Neuronal stem cell (in vitro differentiated cells): ENCODE measurements at regions not wholly inside any gene's neighbourhood (a gene's known extent, or its start where the extent isn't known, plus 50 kb on each side); places are given as distances from the start of the nearest gene placed in this dataset.

Experiments used
- DNase-seq: peaks from one replicate; pipeline ENCODE4 v3.0.0-alpha.2; 2013; ENCODE audit warnings: low spot score
- H2AFZ ChIP-seq: one replicate; pipeline ENCODE4 v1.6.1; 2013; ENCODE audit warnings: mild to moderate bottlenecking, low read length, inconsistent platforms
- H2AK5ac ChIP-seq: 2 replicates; pipeline ENCODE4 v1.6.1; 2013; ENCODE audit warnings: low read depth, mild to moderate bottlenecking, inconsistent platforms, low read length, moderate library complexity, mixed read lengths
- H2BK120ac ChIP-seq: 2 replicates; pipeline ENCODE4 v1.6.1; 2013; ENCODE audit warnings: low read depth, mild to moderate bottlenecking, inconsistent platforms, low read length, moderate library complexity, mixed read lengths
- H2BK12ac ChIP-seq: one replicate; pipeline ENCODE4 v1.6.1; 2013; ENCODE audit warnings: low read length, inconsistent platforms
- H2BK15ac ChIP-seq: 2 replicates; pipeline ENCODE4 v1.6.1; 2013; ENCODE audit warnings: mild to moderate bottlenecking, low read length, inconsistent platforms, mixed read lengths
- H2BK5ac ChIP-seq: one replicate; pipeline ENCODE4 v1.6.1; 2013; ENCODE audit warnings: inconsistent platforms, mild to moderate bottlenecking, low read length, moderate library complexity
- H3K14ac ChIP-seq: one replicate; pipeline ENCODE4 v1.6.1; 2013; ENCODE audit warnings: low read length, inconsistent platforms
- H3K18ac ChIP-seq: 2 replicates; pipeline ENCODE4 v1.6.1; 2013; ENCODE audit warnings: low read length, inconsistent platforms
- H3K23ac ChIP-seq: 2 replicates; pipeline ENCODE4 v1.6.1; 2013; ENCODE audit warnings: low read depth, mild to moderate bottlenecking, mixed read lengths, low read length, inconsistent platforms; ENCODE audit not compliant: poor library complexity
- H3K27ac ChIP-seq: replicated peaks from 3 replicates; pipeline ENCODE4 v1.5.1; 2013; ENCODE audit warnings: low read length, inconsistent platforms
- H3K27me3 ChIP-seq, 3 experiments: 2 replicates each; pipeline ENCODE4 v1.6.1; 2013; ENCODE audit warnings: low read length in 3 of 3, mild to moderate bottlenecking in 2 of 3, inconsistent platforms in 1 of 3, low read depth in 1 of 3, mixed read lengths in 1 of 3, moderate library complexity in 1 of 3; ENCODE audit not compliant: control insufficient read depth in 3 of 3, insufficient read depth in 3 of 3
- H3K36me3 ChIP-seq, 2 donors: replicated peaks in 1 of 2; 2 replicates each; pipeline ENCODE4 v1.6.1; 2013; ENCODE audit warnings: low read length in 2 of 2; ENCODE audit not compliant: control insufficient read depth in 2 of 2, insufficient read depth in 2 of 2
- H3K4ac ChIP-seq: 2 replicates; pipeline ENCODE4 v1.6.1; 2013; ENCODE audit warnings: inconsistent platforms, mild to moderate bottlenecking, low read length, moderate library complexity
- H3K4me1 ChIP-seq, 2 donors: 1 replicate in 1 of 2; 2 replicates in 1 of 2; pipeline ENCODE4 v1.6.1; 2013; ENCODE audit warnings: low read length in 2 of 2, low read depth in 1 of 2; ENCODE audit not compliant: control insufficient read depth in 2 of 2, insufficient read depth in 1 of 2
- H3K4me2 ChIP-seq: one replicate; pipeline ENCODE4 v1.6.1; 2013; ENCODE audit warnings: mild to moderate bottlenecking, low read length, inconsistent platforms; ENCODE audit not compliant: insufficient read depth, poor library complexity, severe bottlenecking
- H3K4me3 ChIP-seq, 2 donors: 2 replicates each; pipeline ENCODE4 v1.5.1; 2013; ENCODE audit warnings: low read length in 2 of 2, mild to moderate bottlenecking in 2 of 2, inconsistent platforms in 1 of 2, moderate library complexity in 1 of 2
- H3K79me1 ChIP-seq: one replicate; pipeline ENCODE4 v1.6.1; 2013; ENCODE audit warnings: low read depth, mild to moderate bottlenecking, inconsistent platforms, low read length, moderate library complexity
- H3K9ac ChIP-seq: one replicate; pipeline ENCODE4 v1.6.1; 2013; ENCODE audit warnings: mild to moderate bottlenecking, low read depth, low read length, inconsistent platforms; ENCODE audit not compliant: poor library complexity
- H3K9me3 ChIP-seq, 2 donors: replicated peaks in 1 of 2; 2 replicates each; pipeline versions ENCODE3 to v1.6.1; 2013; ENCODE audit warnings: low read length in 2 of 2, mild to moderate bottlenecking in 2 of 2, inconsistent platforms in 1 of 2, low read depth in 1 of 2, mixed read lengths in 1 of 2, moderate library complexity in 1 of 2; ENCODE audit not compliant: control insufficient read depth in 2 of 2, insufficient read depth in 1 of 2
- H4K8ac ChIP-seq: one replicate; pipeline ENCODE4 v1.6.1; 2013; ENCODE audit warnings: low read depth, mild to moderate bottlenecking, inconsistent platforms, low read length, moderate library complexity
- H4K91ac ChIP-seq: one replicate; pipeline ENCODE4 v1.6.1; 2013; ENCODE audit warnings: low read length, low read depth, mild to moderate bottlenecking, inconsistent platforms; ENCODE audit not compliant: poor library complexity
- WGBS, 2 donors: extraction: QIAGEN DNeasy Blood & Tissue Kit; methylation state at CpG; one replicate each; pipeline ENCODE4 v1.1.7; 2013; ENCODE audit warnings: missing lambda C conversion rate in 2 of 2, mixed read lengths in 1 of 2; ENCODE audit not compliant: insufficient read length in 2 of 2, insufficient replicate concordance in 1 of 2; ENCODE audit errors: extremely low coverage in 2 of 2; 5-methylcytosine and 5-hydroxymethylcytosine counted together

GRCh38 chr5:122534829-122535228 is 222.8 kb downstream of the SNCAIP start:
- WGBS, 2 donors = no CpG with 5 or more reads among the region's 2 CpGs
- no peak overlapping the region for H2BK15ac ChIP-seq

GRCh38 chr5:122541388-122541787 is 229.4 kb downstream of the SNCAIP start:
- no peak for DNase-seq
- H2AK5ac ChIP-seq = no peak overlapping the region
- H3K18ac ChIP-seq = no peak overlapping the region
- H3K4me3 ChIP-seq = no peak overlapping the region
- H3K4me1 ChIP-seq = no peaks in the 10 kb centered on the region
- no peak overlapping the region for H4K8ac ChIP-seq
- H3K79me1 ChIP-seq = no peaks in the 10 kb centered on the region
- H3K14ac ChIP-seq = no peak overlapping the region
- H3K36me3 ChIP-seq = no peaks in the 10 kb centered on the region
- H3K9ac ChIP-seq = no peak overlapping the region
- no peak overlapping the region for H2BK120ac ChIP-seq
- no peak overlapping the region for H2BK5ac ChIP-seq
- no peak overlapping the region for H4K91ac ChIP-seq
- no peak overlapping the region for H3K4ac ChIP-seq
- H3K27ac ChIP-seq = no peak overlapping the region
- no CpG with 5 or more reads among the region's 1 CpG for WGBS, 2 donors
- no peak overlapping the region for H2BK15ac ChIP-seq
- no peak overlapping the region for H3K4me2 ChIP-seq
- H3K23ac ChIP-seq = no peak overlapping the region
- H3K9me3 ChIP-seq = no peaks in the 10 kb centered on the region
- H2AFZ ChIP-seq = no peak overlapping the region
- peaks cover 0 to 3% (median 0%) of the 10 kb centered on the region in 3 experiments for H3K27me3 ChIP-seq
- H2BK12ac ChIP-seq = no peak overlapping the region

More at GRCh38 chr5:122534829-122535228, 222.8 kb downstream of the SNCAIP start:
- Histone ChIP-seq H3K23ac (no peak overlapping the region), H3K4me2 (no peak overlapping the region), H2BK12ac (no peak overlapping the region), H4K8ac (no peak overlapping the region), H3K4me1 (peaks cover 0 to 1% of the 10 kb centered on the region in 2 donors), H2BK120ac (no peak overlapping the region), H3K14ac (no peak overlapping the region), H2BK5ac (no peak overlapping the region), H3K4ac (no peak overlapping the region), H3K9me3 (no peaks in the 10 kb centered on the region), H2AK5ac (no peak overlapping the region), H3K79me1 (no peaks in the 10 kb centered on the region), H2AFZ (no peak overlapping the region), H3K18ac (no peak overlapping the region), H3K27ac (no peak overlapping the region), H3K4me3 (no peak overlapping the region), H3K9ac (no peak overlapping the region), H3K27me3 (no peaks in the 10 kb centered on the region), H4K91ac (no peak overlapping the region), H3K36me3 (no peaks in the 10 kb centered on the region)
- DNase-seq = no peak

GRCh38 chr5:122545986-122546385 is 228.9 kb upstream of the SNX2 start:
- H3K9me3 ChIP-seq = no peaks in the 10 kb centered on the region
- H4K8ac ChIP-seq = no peak overlapping the region
- H3K36me3 ChIP-seq = no peaks in the 10 kb centered on the region
- no CpG with 5 or more reads among the region's 3 CpGs for WGBS, 2 donors
- no peaks in the 10 kb centered on the region for H3K4me1 ChIP-seq
- H3K27me3 ChIP-seq = no peaks in the 10 kb centered on the region
- H3K4me2 ChIP-seq = no peak overlapping the region
- DNase-seq = no peak
- no peak overlapping the region for H2BK120ac ChIP-seq
- no peak overlapping the region for H3K23ac ChIP-seq
- H2AK5ac ChIP-seq = no peak overlapping the region
- H3K9ac ChIP-seq = no peak overlapping the region
- H3K18ac ChIP-seq = no peak overlapping the region
- H3K27ac ChIP-seq = no peak overlapping the region
- H3K79me1 ChIP-seq = no peaks in the 10 kb centered on the region
- H3K4me3 ChIP-seq = no peak overlapping the region
- no peak overlapping the region for H2BK12ac ChIP-seq
- no peak overlapping the region for H3K4ac ChIP-seq
- no peak overlapping the region for H4K91ac ChIP-seq
- no peak overlapping the region for H3K14ac ChIP-seq
- no peak overlapping the region for H2AFZ ChIP-seq
- H2BK5ac ChIP-seq = no peak overlapping the region
- H2BK15ac ChIP-seq = no peak overlapping the region

GRCh38 chr5:122547219-122547618 is 227.7 kb upstream of the SNX2 start:
- Histone ChIP-seq H3K9me3 (no peaks in the 10 kb centered on the region), H3K18ac (no peak overlapping the region), H3K27me3 (no peaks in the 10 kb centered on the region), H4K91ac (no peak overlapping the region), H3K27ac (no peak overlapping the region), H2BK12ac (no peak overlapping the region), H3K36me3 (no peaks in the 10 kb centered on the region), H3K9ac (no peak overlapping the region), H2AFZ (no peak overlapping the region), H3K14ac (no peak overlapping the region), H2BK15ac (no peak overlapping the region), H2BK5ac (no peak overlapping the region), H3K79me1 (no peaks in the 10 kb centered on the region), H2BK120ac (no peak overlapping the region), H3K4me2 (no peak overlapping the region), H3K4me3 (no peak overlapping the region), H3K4me1 (no peaks in the 10 kb centered on the region), H3K23ac (no peak overlapping the region), H4K8ac (no peak overlapping the region), H3K4ac (no peak overlapping the region), H2AK5ac (no peak overlapping the region)
- DNase-seq = no peak
- WGBS, 2 donors = no CpG with 5 or more reads among the region's 2 CpGs
